ENCODE measurements at regions not wholly inside any gene's neighbourhood (a gene's known extent, or its start where the extent isn't known, plus 50 kb on each side); places are given as distances from the start of the nearest gene placed in this dataset.
A peak's percentile ranks its signal among the peaks of the same experiment; 100 is the strongest.

- DNase-seq (ENCODE audit: low read depth) = peak; percentile 25
- H3K4me3 ChIP-seq (ENCODE audit: low read depth, low read length) = no peak overlapping the region
- TF ChIP-seq CTCF (IDR thresholded peaks at IDR 0.05; ENCODE audit: insufficient read depth, low read length) = no peak
Observed at GRCh38 chrX:26032111-26032912, 105.8 kb upstream of the MAGEB18 start.

GRCh38 chrX:26037367-26037766 lies 100.8 kb upstream of the MAGEB18 start:
- H3K4me3 ChIP-seq (ENCODE audit: low read depth, low read length) = no peak overlapping the region
- DNase-seq (ENCODE audit: low read depth) = no peak
- no peak for TF ChIP-seq CTCF (IDR thresholded peaks at IDR 0.05; ENCODE audit: insufficient read depth, low read length)

- DNase-seq (ENCODE audit: low read depth) = no peak
- no peak overlapping the region for H3K4me3 ChIP-seq (ENCODE audit: low read depth, low read length)
- no peak for TF ChIP-seq CTCF (IDR thresholded peaks at IDR 0.05; ENCODE audit: insufficient read depth, low read length)
Observed at GRCh38 chrX:26050099-26050498, 88.0 kb upstream of the MAGEB18 start.

GRCh38 chrX:26070882-26071281 lies 67.3 kb upstream of the MAGEB18 start:
- DNase-seq (ENCODE audit: low read depth) = no peak

GRCh38 chrX:26071618-26072017 lies 66.5 kb upstream of the MAGEB18 start:
- TF ChIP-seq CTCF (IDR thresholded peaks at IDR 0.05; ENCODE audit: insufficient read depth, low read length) = no peak
- no peak for DNase-seq (ENCODE audit: low read depth)
- H3K4me3 ChIP-seq (ENCODE audit: low read depth, low read length) = no peak overlapping the region

More at GRCh38 chrX:26070882-26071281, 67.3 kb upstream of the MAGEB18 start:
- TF ChIP-seq CTCF (IDR thresholded peaks at IDR 0.05; ENCODE audit: insufficient read depth, low read length) = no peak
- H3K4me3 ChIP-seq (ENCODE audit: low read depth, low read length) = no peak overlapping the region

- no peak overlapping the region for H3K4me3 ChIP-seq (ENCODE audit: low read depth, low read length)
- DNase-seq (ENCODE audit: low read depth) = no peak
- TF ChIP-seq CTCF (IDR thresholded peaks at IDR 0.05; ENCODE audit: insufficient read depth, low read length) = no peak
Observed at GRCh38 chrX:26083093-26083492, 55.0 kb upstream of the MAGEB18 start.

All from fibroblast of the aortic adventitia (primary cell).